ENCODE measurements at regions not wholly inside any gene's neighbourhood (a gene's known extent, or its start where the extent isn't known, plus 50 kb on each side); places are given as distances from the start of the nearest gene placed in this dataset.

DNA sequence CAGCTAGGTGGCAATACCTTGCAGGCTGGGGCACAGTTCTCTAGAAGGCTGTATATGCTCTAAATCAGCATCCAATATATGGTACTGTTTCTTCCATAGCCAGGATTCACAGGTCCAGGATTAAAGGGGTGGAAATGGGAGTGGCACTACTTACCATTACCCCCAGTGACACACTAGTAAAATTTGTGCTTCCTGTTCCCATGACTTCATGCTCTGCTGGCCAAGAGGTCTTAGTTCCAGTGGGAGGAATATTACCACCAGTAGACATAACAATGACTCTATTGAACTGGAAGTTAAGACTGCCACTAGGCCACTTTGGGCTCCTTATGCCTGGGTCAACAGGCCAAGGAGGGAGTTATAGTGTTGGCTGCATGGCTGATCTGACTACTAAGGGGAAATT is 174.3 kb upstream of the TNFAIP3 start:
- DNase-seq: no peak

DNA sequence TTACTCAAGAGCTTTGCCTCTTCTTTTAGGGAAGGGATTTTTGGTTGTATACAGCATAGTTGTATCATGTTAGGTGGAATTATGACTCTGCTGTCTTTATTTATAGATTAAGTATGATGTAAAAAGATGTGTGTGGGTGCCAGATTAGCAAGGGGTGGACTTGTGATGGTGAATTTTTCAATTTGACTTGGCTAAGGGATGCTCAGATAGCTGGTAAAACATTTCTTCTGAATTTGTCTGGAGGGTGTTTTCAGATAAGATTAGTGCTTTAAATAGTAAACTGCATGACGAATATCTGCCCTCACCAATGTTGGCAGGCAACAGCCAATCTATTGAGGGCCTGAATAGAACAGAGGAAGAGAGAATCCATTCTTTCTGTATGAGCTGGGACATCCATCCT is 173.3 kb upstream of the TNFAIP3 start:
- DNase-seq: no peak

DNA sequence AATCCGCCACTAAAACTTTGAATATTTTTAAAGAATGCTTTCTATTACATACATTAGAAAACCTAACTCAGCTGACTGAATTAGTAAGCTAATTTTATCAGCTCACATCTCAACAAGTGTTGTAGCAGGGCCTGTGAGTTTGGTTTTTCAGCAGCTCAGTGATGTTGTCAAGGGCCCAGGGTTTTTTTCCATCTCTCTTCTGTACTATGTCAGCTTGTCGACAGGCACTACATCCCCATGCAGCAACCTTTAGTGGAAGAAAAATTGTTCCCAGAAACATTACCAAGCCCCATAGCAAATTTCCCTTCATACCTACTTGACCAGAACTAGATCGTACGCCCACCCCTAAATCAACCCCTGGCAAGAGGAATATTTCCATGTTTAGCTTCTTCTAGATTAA is 170.3 kb upstream of the TNFAIP3 start:
- no peak for DNase-seq

DNA sequence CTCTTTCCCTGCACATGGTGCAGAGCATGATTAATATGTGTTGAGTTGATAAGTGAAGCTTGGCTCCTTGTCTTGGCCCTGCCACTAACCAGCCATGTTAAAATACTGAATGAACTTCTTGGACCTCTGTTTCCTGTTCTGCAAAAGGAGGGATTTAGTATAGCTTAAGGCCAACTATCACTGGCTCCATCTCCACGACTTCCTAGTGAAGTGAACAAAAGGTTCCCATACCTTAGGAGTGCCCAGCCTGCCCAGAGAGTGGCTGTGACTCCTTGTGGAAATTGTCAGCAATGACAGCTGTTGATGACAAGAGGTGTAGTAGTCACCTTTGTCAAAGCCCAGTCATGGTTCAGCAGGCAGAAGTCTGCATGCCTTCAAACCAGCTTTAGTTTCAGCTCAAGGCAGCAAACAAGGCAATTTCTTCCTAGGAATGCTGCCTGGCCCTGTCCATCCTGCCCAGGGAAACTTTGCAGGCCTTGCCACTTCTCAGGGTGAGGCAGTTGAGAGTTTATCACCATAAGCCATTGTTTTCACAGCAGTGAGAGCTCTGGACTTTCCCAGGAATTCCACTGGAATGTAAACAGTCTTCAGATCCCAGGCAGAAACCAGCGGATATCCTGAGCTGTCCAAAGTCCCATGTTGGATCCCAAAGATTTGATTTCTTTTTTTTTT is 169.7 kb upstream of the TNFAIP3 start:
- DNase-seq: peak; percentile 45

DNA sequence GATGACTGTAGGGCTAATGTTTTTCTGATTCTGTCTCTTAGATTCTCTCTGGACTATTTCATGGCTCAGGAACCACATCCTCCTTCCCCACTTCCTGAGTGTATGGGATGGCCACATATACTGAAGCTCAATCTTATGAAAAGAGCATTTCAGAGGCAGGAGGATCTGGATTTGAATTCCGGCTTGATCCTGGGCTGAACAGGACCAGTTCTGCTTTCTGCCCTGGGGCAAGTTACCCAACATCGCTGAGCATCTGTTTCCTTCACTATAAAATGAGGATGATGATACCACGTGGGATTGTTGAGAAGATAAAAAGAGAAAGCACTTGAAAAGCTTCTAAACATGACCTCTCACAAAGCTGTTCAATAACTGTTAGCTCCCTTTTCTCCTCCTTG is 168.4 kb upstream of the TNFAIP3 start:
- no peak for DNase-seq

DNA sequence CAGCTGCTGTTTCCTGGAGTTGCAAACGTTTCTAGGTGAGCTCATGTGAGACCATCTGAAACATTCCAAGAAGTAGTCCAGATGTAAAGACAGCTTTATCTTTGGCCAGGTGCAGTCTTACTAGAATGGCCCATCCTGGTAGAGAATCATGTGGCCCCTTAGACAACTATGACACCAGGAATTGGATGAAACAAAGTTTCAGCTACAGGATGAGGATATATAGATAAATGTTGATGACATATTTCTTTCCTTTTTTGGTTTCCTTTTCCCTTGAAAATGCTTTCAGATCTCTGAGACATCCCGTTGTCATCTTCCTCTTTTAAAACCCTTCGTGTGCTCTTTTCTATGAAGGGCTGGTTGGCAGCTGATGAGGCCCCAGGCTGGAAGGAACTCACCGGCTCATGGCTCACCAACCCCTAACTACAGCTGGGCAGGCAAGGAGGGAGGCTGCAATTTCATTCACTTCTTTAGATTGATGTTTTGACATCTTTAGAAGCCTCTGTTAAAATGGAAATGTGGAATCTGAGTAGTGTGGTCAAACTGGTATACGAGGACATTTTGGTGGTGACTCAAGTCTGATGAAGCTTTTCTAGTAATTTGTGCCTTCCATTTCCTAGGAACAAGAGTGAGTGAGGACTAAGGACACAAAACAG is 167.9 kb upstream of the TNFAIP3 start:
- peak; percentile 68 for DNase-seq

DNA sequence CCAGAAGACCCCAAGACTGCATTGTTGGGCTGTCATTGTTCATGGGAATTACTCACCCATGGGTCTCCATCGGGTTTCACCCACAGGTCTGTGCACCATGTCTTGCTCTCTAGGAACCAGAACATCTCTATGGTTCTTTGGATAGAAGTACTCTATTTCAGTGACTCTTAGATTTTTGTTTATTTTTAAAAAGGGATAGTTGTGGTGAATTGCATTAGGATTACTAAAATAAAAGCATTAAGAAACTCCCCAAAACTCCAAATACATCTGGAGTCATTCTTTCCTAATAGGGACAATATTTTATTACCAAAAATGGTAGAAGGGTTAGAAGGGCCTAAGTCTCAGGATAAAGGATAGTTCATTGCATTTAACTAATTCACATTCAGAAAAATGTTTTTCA is 166.9 kb upstream of the TNFAIP3 start:
- no peak for DNase-seq

DNA sequence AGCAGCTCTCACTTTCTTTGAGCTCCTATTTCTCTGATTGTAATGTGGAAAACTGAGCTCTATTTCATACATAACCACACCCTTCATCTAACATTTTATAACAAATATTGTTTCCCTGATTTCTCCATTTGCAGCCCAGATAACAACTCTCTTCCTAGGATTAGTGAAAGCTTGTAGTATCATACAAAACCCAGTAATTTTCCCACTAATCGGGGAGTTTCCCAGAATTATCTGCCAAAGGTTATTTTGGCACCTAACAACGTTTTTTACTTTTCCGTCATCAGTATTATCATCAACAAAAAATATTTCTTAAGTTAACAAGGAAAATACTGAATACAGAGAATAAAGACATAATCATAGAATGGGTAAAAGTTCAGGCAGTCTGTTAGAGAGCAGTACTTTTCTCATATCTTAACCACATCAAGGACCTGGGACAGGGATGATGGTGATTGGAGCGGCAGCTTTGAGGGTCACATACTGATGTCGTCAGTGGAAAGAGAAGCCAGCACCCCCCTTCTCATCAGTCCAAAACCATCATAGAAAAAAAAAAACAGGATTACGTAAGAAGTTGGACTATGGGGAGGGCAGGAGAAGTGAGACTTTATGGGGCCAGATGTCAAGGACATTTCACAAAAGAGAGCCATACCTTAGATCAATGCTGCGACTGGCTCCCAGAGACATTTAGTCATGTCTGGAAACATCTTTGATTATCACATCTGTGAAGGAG is 166.1 kb upstream of the TNFAIP3 start:
- DNase-seq: no peak

DNA sequence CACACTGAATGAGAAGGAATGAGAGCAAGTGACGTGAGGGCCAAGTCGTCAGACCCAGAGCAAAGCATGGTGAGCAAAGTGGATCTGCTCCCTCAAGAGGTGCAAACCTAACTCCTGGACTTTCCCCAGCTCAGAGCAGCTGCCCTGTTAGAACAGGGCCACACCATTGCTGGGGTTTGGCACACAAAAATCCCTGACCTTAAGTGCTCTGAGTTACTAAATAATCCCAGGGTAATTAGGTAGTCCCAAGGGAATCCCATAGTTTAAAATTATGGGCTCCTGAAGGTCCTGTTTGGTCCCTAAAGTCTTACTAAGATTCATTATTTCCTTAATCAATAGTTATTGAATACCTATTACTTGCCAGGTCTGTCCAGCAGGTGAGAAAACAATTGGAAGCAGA is 165.1 kb upstream of the TNFAIP3 start:
- no peak for DNase-seq

DNA sequence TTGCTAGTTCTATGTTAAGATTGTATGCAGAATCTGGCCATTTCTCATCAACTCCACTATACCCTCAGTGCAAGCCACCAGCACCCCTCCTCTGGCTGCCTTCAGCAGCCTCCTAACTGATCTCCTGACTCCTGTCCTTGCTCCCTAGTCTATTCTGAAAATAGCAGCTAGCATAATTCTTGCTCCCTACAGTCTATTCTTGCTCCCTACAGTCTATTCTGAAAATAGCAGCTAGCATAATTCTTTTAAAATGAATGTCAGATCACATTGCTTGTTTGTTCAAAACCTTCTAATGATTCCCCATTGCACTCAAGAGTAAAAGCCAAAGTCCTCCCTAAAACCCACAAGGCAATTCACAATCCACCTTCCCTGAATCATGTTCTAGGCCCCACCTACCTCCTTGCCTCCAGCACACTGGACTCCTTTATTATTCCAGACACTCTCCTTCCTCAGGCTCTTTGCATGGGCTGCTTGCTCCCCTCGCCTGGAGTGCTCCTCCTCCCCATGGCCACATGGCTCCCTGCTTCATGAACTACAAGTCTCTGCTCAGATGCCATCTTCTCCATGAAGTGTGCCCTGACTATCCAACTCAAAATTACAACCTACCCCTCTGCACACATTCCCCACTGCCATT is 164.2 kb upstream of the TNFAIP3 start:
- DNase-seq: no peak

DNA sequence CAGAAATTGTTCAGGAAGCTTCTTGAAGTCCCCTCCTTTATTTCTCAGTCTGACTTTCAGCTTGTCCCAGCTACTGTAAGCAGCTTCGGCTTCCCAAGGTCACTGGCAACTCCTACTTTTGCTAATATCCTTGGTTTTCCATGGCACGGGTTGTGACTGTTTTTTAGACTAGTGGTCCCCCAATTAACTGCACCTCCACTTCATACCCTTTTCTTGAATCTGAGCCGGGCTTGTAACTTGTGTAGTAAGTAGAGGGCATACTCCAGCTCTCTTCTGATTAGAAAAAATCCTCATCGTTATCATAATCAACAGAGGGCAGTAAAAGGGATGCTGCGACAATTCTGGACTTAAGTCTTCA is 162.3 kb upstream of the TNFAIP3 start:
- DNase-seq: no peak

DNA sequence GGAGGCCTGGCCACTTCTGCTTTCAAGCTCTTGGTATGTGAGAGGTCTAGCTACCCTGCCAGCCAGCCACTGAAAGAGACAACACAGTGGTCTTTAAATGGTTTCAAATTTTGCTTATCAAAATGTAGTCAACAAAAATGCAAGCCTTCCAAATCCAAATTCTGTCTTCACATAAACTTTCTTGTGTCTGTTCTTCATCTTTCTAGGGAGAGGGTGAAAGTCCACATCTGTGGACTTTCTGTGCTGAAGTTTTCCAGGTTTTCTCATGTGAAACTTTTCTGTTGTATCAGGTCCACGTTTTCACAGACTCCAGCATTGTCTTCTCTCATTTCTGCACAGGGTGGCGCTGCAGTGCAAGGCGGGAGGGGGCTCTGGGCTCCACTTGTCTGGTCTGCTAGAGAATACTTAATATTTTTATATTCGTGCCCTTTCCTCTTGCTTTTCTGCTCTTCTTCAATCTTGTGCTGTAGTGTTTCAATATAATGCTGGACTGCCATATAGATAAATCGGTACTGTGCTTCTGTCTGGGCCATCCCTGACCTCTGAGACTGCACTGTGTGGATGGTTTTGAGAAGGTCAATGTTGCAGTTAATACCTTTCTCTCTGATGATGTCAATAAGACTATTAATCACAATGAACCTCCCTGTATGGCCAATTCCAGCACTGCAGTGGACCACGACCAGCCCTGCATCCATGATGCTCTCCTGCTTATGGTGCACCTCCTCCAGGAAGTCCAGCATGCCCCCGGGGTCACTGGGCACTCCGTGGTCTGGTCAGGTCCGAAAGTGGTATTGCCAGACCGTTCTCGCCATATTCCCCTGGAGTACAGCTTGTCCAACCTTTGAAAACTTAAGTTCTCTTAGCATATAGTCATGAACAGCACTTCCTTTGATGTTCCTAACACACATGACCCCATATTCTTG is 161.6 kb upstream of the TNFAIP3 start:
- DNase-seq: peak; percentile 76

DNA sequence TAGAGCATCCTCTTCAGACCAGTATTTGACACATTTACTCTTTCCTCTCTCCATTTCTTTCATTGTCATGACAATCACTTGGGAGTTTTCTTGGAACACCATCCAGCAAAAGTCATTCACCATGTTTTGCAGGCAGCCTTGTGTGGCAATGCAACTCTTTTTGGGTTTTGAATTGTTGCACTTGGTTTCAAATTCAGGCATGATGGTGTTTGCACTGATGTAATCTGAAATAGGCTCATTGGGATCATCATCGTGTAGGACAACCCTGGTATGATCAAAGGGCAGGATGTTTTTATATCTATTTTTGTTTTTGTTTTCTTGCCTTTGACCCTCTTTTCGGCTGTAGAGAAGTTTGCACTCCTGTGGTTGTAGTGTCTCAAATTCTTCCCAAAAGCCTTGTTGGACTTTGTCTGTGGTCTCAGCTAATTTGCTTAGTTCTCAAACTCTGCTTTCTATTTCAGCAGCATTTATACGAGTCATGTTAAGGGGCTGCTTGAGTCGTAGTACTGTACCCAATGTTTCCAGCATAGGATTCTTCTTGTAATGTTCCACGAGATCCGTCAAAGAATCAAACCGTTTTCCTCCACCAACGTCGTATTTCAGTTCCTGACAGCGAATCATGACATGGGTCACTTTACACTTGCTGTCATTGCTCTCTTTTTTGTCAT is 160.8 kb upstream of the TNFAIP3 start:
- no peak for DNase-seq

DNA sequence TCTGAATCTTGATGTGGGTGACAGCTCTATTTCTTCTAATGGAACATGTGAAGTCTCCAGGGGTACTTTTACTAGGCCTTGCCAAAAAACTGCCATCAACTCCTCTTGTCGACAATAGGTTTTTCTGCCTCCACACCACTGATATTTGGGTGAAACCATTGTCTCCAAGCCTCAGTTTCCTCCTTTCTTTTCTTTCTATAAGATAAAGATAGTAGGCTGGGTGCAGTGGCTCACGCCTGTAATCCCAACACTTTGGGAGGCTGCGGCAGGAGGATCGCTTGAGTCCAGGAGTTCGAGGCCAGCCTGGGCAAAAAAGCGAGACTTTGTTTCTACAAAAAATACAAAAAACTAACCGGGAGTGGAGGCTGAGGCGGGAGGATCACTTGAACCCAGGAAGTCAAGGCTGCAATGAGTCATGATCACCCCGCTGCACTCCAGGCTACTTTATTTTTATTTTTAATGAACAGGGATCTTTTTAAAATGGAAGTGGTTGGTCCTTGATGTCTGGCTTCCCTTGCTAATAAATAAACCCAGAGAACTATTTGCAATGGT is 159.9 kb upstream of the TNFAIP3 start:
- no peak for DNase-seq

DNA sequence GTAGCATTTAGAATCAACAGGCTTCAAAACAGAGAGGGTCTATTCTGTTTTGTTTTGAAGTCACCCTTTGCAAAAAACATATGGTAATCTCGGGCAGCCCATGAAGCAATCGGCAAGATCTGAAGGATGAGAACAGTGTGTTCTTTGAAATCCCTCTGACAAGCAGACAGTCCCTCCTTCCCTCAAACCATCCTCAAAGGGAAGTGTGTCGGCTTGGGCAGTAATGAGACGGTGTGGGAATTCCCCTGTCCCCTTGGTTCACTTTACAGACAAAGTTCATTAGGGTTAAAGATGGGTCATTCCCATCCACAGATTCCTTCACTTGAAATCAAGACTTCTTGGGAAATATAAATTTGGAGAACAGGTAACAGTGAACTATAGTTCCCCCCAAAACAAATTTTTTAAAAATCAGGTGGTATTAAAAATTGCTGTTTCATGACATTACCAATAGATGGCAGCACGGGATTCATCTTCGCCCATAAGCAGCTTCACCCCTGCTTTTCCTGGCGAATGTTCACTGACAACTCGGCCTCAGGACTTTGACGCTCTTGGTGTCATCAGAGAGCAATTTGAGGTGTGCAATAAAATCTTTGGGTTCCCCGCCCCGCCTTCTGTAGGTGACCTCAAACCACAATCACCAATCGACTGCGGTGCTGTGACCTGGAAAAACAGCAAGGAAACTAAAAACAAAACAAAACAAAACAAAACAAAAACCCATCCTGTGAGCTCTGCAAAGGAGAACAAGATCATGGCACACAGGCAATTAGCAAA is 159.3 kb upstream of the TNFAIP3 start:
- DNase-seq: peak; percentile 82

DNA sequence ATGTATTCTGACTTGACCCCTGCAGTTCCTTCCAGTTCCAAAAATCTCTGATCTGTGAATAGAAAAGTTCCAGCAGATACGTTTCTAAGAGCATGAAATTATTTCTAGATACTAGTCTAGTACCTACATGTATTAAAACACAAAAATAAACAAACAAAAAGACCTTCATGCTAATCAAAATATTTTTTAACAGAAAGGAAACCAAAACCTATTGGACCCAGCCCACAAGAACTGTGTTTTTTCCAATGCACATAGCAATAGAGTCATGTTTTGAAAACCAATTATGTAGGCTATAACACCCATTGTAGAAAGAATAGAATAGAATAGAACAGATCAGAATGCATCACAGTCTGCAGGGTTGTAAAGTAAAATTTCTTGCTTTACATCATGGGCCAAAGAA is 158.6 kb upstream of the TNFAIP3 start:
- no peak for DNase-seq

DNA sequence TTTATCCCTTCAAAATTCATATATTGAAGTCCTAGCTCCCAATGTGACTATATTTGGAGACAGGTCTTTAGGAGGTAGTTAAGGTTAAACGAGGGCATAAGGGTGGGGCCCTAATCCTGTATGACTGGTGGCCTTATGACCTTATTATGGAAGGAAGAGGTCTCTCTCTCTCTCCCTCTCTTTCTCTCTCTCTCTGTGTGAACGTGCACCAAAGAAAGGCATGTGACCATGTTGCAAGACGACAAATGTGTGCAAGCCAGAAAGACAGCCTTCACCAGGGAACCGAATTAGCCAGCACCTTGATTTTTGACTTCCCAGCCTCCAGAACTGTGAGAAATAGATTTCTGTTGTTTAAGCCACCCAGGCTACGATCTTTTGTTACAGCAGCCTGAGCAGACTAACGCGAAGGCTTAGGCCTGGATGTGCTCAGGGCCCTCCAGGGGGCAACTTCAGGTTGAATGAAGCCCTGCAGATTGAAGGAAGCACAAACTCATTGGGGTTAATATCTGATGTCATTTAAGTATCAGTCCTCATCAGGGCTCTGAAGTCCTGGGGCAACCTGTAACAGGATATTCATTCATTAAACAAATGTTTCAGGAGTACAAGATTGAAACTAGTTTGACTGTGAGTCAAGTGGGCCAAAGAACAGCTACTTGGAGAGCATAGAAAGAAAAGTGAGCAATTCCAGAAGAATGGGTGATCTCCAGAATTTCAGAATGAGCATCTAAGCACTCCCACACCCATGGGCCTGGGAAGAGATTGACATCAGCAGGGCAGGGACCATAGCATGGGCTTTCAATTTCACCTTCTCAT is 157.4 kb upstream of the TNFAIP3 start:
- peak; percentile 66 for DNase-seq

DNA sequence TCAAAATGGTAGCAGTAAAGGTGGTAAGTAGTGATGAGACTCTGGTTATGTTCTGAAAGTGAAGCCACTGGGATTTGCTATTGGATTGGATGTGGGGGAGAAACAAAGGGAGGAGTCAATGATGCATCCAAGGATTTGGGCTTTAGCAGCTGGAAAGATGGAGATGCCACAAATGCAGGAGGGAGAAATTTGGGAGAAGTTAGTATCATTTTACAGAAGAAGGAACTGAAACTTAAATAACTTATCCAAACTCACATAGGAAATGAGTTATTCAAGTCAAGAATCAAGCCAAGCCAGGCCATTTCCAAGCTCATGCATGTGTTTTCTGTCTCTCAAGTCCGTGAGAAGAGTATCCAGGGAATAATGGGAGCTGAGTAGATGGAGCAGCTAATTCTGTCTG is 155.1 kb upstream of the TNFAIP3 start:
- DNase-seq: no peak

DNA sequence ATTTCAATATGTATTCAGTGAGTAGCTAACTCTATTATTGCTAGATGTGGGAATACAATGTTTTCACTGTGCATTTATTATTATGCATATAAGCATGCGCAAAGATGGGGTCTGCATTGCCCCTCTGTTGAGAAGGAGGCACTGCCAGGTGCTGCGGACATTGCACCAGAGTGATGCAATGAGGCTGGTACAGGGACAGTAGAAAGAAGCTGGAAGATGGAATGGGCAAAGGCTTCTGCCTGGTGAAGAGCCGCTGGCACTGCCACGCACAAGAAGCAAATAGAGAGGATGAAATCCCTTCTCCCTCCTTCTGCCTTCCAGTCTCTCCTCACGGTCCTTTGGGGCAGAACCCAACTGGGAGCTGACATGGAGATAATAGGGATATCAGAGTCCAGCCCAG is 154.5 kb upstream of the TNFAIP3 start:
- DNase-seq: no peak

DNA sequence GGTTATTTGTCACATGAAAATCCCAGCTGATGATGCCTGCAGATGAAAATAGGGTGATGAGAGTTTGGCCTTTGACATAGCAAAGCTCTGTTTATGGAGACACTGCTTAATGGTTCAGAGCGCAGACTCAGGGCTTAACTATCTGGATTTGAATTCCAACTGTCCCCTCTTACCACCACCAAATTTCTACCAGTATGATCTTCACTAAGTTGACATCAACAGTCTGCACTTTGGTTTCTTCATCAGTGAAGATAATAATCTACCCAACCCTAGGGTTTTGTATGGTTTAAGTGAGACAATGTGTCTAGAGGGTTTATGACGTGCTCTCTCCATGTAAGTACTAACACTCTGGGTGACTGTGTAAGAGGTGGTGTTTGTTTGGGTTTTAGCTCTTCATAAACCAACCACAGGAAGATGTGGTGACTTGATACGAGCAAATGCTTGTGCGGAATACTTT is 151.4 kb upstream of the TNFAIP3 start:
- no peak for DNase-seq

All from stimulated activated CD4-positive, alpha-beta T cell treated with anti-CD3 and anti-CD28 coated beads, Interleukin-1b, Interleukin-23, amount 100 ng/mL, for 48 hours (primary cell).